ENCODE measurements at regions not wholly inside any gene's neighbourhood (a gene's known extent, or its start where the extent isn't known, plus 50 kb on each side); places are given as distances from the start of the nearest gene placed in this dataset.

DNA sequence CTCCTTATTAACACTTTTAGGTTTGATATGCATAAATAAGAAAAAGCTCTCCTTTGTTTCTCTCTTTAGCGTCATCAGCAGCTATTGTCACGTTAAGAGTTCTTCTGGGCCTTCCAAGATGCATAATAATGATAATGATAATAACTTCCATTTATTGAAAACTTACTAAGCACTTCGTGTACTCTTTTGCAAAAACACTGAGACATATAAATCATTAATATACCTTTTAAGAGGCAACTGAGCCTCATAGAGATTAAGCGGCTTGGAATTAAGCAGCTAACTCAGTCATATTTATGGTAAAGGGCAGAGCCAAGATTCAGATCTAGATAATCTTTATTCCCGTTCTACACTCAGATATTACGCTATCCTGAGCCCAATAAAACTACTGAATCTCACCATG lies 1105.1 kb downstream of the OLFM4 start (continued):
- TF ChIP-seq TSHZ2 (CRISPR knock-in tag; IDR thresholded peaks at IDR 0.05) (no peak), OSR1 (CRISPR knock-in tag; IDR thresholded peaks at IDR 0.05) (no peak)
- TF ChIP-seq, protein P1, sequence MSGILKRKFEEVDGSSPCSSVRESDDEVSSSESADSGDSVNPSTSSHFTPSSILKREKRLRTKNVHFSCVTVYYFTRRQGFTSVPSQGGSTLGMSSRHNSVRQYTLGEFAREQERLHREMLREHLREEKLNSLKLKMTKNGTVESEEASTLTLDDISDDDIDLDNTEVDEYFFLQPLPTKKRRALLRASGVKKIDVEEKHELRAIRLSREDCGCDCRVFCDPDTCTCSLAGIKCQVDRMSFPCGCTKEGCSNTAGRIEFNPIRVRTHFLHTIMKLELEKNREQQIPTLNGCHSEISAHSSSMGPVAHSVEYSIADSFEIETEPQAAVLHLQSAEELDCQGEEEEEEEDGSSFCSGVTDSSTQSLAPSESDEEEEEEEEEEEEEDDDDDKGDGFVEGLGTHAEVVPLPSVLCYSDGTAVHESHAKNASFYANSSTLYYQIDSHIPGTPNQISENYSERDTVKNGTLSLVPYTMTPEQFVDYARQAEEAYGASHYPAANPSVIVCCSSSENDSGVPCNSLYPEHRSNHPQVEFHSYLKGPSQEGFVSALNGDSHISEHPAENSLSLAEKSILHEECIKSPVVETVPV (CRISPR knock-in tag; IDR thresholded peaks at IDR 0.05): no peak

DNA sequence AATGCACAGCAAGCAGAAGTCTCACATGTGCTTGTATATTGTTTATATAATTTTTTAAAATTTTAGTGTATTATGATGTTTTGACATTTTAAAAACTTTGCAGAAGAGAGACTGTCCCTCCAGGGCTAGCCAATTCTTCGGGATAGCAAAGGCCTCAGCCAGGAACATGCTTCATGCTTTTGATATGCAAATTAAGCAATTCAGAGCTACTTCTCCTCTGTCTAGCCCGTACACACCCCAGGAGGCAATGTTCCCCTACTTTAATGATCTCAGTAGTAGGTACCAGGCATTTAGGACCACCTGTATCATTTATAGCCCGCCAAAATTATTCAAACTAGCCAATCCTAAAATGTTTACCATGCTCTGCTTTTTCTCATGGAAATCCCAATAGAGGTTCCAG lies 1116.2 kb downstream of the OLFM4 start:
- no peak for ATAC-seq
- TF ChIP-seq PPARA (CRISPR knock-in tag; IDR thresholded peaks at IDR 0.05; ENCODE audit: borderline replicate concordance) (no peak), SNAI2 (CRISPR knock-in tag; IDR thresholded peaks at IDR 0.05) (no peak), ISL1 (CRISPR knock-in tag; IDR thresholded peaks at IDR 0.05) (no peak), RARB (CRISPR knock-in tag; IDR thresholded peaks at IDR 0.05) (no peak), POU6F1 (CRISPR knock-in tag; IDR thresholded peaks at IDR 0.05; ENCODE audit: borderline replicate concordance, low read depth) (no peak), ZNF70 (CRISPR knock-in tag; IDR thresholded peaks at IDR 0.05) (no peak), BACH2 (CRISPR knock-in tag; IDR thresholded peaks at IDR 0.05; ENCODE audit: borderline replicate concordance) (no peak), GLIS3 (CRISPR knock-in tag; IDR thresholded peaks at IDR 0.05) (no peak), ZFP30 (CRISPR knock-in tag; IDR thresholded peaks at IDR 0.05) (no peak), ESRRG (CRISPR knock-in tag; IDR thresholded peaks at IDR 0.05) (no peak), CREB5 (CRISPR knock-in tag; IDR thresholded peaks at IDR 0.05; ENCODE audit: low read depth) (no peak)

DNA sequence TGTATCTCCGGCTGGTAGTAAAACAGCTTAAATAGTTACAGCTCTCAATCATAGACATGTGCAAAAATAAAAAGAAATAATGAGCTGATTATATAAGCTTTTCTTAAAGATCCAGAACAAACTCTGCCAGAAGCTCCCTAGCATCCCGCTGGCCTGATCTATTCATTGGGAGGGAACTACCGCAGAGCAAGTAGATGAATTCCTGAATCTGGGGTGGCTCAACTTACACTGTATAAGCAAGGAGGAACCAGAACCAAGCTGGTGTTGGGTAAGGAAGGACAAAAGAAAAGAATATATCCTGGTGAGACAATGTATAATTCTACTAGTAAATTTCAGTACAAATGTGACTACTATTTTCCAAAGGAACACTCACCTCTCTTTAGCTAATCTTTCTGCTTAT lies 1122.2 kb downstream of the OLFM4 start:
- no peak for ATAC-seq
- TF ChIP-seq ZNF565 (CRISPR knock-in tag; conservative IDR thresholded peaks at IDR 0.05; ENCODE audit: low read depth): no peak
- TF ChIP-seq CREB5 (CRISPR knock-in tag; IDR thresholded peaks at IDR 0.05; ENCODE audit: low read depth): no peak
- TF ChIP-seq SNAI2 (CRISPR knock-in tag; IDR thresholded peaks at IDR 0.05): no peak
- no peak for TF ChIP-seq POU6F1 (CRISPR knock-in tag; IDR thresholded peaks at IDR 0.05; ENCODE audit: borderline replicate concordance, low read depth)
- no peak for TF ChIP-seq TCF4 (CRISPR knock-in tag; IDR thresholded peaks at IDR 0.05; ENCODE audit: borderline replicate concordance)
- TF ChIP-seq ESRRG (CRISPR knock-in tag; IDR thresholded peaks at IDR 0.05): no peak
- TF ChIP-seq CSDC2 (CRISPR knock-in tag; IDR thresholded peaks at IDR 0.05): no peak
- no peak for TF ChIP-seq TOX (CRISPR knock-in tag; IDR thresholded peaks at IDR 0.05; ENCODE audit: borderline replicate concordance)
- TF ChIP-seq, protein P1 (CRISPR knock-in tag; IDR thresholded peaks at IDR 0.05): no peak
- no peak for TF ChIP-seq ISL1 (CRISPR knock-in tag; IDR thresholded peaks at IDR 0.05)
- TF ChIP-seq ZFP3 (CRISPR knock-in tag; IDR thresholded peaks at IDR 0.05): no peak
- TF ChIP-seq GLIS3 (CRISPR knock-in tag; IDR thresholded peaks at IDR 0.05): no peak
- TF ChIP-seq, protein P2, sequence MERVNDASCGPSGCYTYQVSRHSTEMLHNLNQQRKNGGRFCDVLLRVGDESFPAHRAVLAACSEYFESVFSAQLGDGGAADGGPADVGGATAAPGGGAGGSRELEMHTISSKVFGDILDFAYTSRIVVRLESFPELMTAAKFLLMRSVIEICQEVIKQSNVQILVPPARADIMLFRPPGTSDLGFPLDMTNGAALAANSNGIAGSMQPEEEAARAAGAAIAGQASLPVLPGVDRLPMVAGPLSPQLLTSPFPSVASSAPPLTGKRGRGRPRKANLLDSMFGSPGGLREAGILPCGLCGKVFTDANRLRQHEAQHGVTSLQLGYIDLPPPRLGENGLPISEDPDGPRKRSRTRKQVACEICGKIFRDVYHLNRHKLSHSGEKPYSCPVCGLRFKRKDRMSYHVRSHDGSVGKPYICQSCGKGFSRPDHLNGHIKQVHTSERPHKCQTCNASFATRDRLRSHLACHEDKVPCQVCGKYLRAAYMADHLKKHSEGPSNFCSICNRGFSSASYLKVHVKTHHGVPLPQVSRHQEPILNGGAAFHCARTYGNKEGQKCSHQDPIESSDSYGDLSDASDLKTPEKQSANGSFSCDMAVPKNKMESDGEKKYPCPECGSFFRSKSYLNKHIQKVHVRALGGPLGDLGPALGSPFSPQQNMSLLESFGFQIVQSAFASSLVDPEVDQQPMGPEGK (CRISPR knock-in tag; IDR thresholded peaks at IDR 0.05; ENCODE audit: borderline replicate concordance): no peak
- no peak for TF ChIP-seq PPARA (CRISPR knock-in tag; IDR thresholded peaks at IDR 0.05; ENCODE audit: borderline replicate concordance)
- no peak for TF ChIP-seq RARB (CRISPR knock-in tag; IDR thresholded peaks at IDR 0.05)
- TF ChIP-seq ZNF8 (CRISPR knock-in tag; IDR thresholded peaks at IDR 0.05): no peak
